GM12892 (cell line): ENCODE measurements at regions not wholly inside any gene's neighbourhood (a gene's known extent, or its start where the extent isn't known, plus 50 kb on each side); places are given as distances from the start of the nearest gene placed in this dataset.
"Not testable (repeated sequence)": the region's sequence is repeated elsewhere in the genome, so short reads cannot be mapped to it uniquely, and the experiment has no call there.

Experiments used
- DNase-seq: peaks from one replicate; pipeline ENCODE4 v3.0.0; 2011; ENCODE audit not compliant: insufficient read length
- FAIRE-seq: peaks from 2 replicates; lab custom pipeline; 2011; peaks lifted over from hg19 to GRCh38; lab: Jason Lieb, UNC
- POLR2A ChIP-seq: IDR thresholded peaks from 2 replicates; pipeline ENCODE4 v1.6.1; 2011; ENCODE audit warnings: low read depth, low read length, control low read depth
- POLR2AphosphoS5 ChIP-seq: IDR thresholded peaks from 2 replicates; pipeline ENCODE4 v1.6.1; 2011; ENCODE audit warnings: low read depth, low read length, control low read depth
- TAF1 ChIP-seq: IDR thresholded peaks from 2 replicates; pipeline ENCODE4 v1.6.1; 2011; ENCODE audit warnings: low read depth, mild to moderate bottlenecking, control low read depth, low read length, borderline replicate concordance

- FAIRE-seq (no peak), DNase-seq (no peak)
- TF ChIP-seq TAF1 = no peak
- TF ChIP-seq POLR2AphosphoS5 = no peak
- TF ChIP-seq POLR2A = no peak
Measured at GRCh38 chrX:28180096-28180495, 198.8 kb upstream of the DCAF8L1 start.

GRCh38 chrX:28178206-28178605 is 197.0 kb upstream of the DCAF8L1 start:
- FAIRE-seq (no peak), DNase-seq (no peak)
- TF ChIP-seq POLR2AphosphoS5 (no peak), POLR2A (no peak), TAF1 (no peak)

GRCh38 chrX:28177202-28177601 is 196.0 kb upstream of the DCAF8L1 start:
- DNase-seq (no peak), FAIRE-seq (peak; percentile 44)

GRCh38 chrX:28170713-28171112 is 189.5 kb upstream of the DCAF8L1 start:
- DNase-seq (no peak), FAIRE-seq (no peak)
- TF ChIP-seq TAF1 (no peak), POLR2AphosphoS5 (no peak), POLR2A (no peak)

More at GRCh38 chrX:28177202-28177601, 196.0 kb upstream of the DCAF8L1 start:
- no peak for TF ChIP-seq TAF1

DNA sequence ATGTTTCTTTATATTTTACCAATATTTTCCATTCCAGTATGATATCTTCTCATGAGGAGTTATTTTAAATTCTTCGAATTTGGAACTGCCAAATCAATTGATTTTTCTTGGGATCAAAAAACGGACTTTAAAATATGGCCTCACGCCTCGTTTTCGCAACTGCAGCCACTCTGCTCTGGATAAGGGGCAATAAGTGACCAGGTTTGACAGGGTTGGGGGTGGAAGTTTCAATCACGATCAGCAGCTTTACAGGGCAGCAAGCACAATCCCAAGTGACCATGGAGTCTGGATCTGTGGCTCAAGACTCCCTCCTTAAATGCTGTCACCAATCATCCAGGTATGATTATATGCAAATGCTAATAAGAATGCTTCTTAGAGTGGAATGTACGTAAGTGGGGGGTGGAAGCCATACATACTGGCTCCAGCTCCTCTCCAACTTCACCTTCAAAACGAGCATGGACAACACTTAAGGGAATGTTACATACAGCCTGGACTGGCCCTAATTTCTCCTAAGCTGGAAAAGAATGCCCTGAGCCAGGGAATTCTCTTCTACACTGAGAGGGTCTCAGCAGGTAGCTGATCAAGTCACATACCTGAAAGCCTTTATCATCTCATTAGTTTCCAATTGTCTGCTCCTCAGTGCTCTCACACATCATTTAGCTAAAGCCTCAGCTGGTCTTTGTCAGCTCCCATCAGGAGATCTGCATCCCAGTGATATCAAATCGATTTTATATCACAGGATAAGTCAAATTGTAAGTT is 176.9 kb upstream of the DCAF8L1 start:
- DNase-seq (no peak), FAIRE-seq (no peak)
- TF ChIP-seq POLR2AphosphoS5 (no peak), TAF1 (no peak), POLR2A (no peak)

DNA sequence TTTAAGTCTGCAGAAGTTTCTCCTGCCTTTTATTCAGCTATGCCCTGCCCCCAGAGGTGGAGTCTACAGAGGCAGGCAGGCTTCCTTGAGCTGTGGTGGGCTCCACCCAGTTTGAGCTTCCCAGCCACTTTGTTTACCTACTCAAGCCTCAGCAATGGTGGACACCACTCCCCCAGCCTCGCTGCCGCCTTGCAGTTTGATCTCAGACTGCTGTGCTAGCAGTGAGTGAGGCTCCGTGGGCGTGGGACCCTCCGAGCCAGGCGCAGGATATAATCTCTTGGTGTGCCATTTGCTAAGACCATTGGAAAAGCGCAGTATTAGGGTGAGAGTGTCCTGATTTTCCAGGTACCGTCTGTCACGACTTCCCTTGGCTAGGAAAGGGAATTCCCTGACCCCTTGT is 171.0 kb upstream of the DCAF8L1 start:
- not testable (repeated sequence) for DNase-seq, FAIRE-seq

- DNase-seq (no peak), FAIRE-seq (no peak)
- no peak for TF ChIP-seq POLR2A
- TF ChIP-seq TAF1 = no peak
- no peak for TF ChIP-seq POLR2AphosphoS5
Measured at GRCh38 chrX:28135378-28136047, 154.3 kb upstream of the DCAF8L1 start.

GRCh38 chrX:28133763-28134162 is 152.5 kb upstream of the DCAF8L1 start:
- DNase-seq (no peak), FAIRE-seq (no peak)
- no peak for TF ChIP-seq TAF1
- TF ChIP-seq POLR2A = no peak
- TF ChIP-seq POLR2AphosphoS5 = no peak

- DNase-seq = no peak
- TF ChIP-seq POLR2AphosphoS5 (no peak), POLR2A (no peak), TAF1 (no peak)
- FAIRE-seq = no peak
Measured at GRCh38 chrX:28127662-28128061, 146.4 kb upstream of the DCAF8L1 start.

GRCh38 chrX:28126886-28127285 is 145.6 kb upstream of the DCAF8L1 start:
- DNase-seq = no peak
- TF ChIP-seq POLR2AphosphoS5 (no peak), POLR2A (no peak), TAF1 (no peak)
- FAIRE-seq = no peak

- TF ChIP-seq POLR2AphosphoS5 = no peak
- TF ChIP-seq POLR2A = no peak
- no peak for TF ChIP-seq TAF1
- FAIRE-seq (no peak), DNase-seq (no peak)
Measured at GRCh38 chrX:28124416-28124815, 143.2 kb upstream of the DCAF8L1 start.

- not testable (repeated sequence) for FAIRE-seq
Measured at GRCh38 chrX:28120580-28121245, 139.5 kb upstream of the DCAF8L1 start.

More at GRCh38 chrX:28120580-28121245, 139.5 kb upstream of the DCAF8L1 start:
- DNase-seq = not testable (repeated sequence)
